ENCODE measurements at regions not wholly inside any gene's neighbourhood (a gene's known extent, or its start where the extent isn't known, plus 50 kb on each side); places are given as distances from the start of the nearest gene placed in this dataset.

DNA sequence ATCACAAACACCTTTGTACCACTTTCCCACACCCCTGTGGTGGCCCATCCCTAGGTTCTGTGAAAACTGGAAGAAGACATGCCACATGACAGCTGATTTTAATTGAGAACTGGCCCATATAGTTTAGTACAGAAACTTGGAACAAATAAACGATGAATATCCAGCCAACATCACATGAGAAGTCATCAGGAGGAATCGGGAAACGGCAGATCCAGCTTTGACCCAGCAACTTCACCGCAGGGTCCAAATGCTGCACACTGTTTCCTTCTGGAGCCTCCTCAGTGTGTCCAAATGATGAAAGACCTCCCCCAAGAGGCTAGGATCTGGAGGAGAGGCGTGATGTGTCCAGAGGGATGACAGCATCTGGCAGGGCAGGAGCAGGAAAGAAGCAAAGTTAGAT lies 75.5 kb downstream of the COPS8 start:
- Histone ChIP-seq H3K4me1 (ENCODE audit: control insufficient read depth, extremely low read depth, insufficient read depth, low read length) (peaks cover 12% of the 10 kb centered on the region), H3K9me3 (replicated peaks; ENCODE audit: control insufficient read depth, insufficient read depth, low read length) (no peaks in the 10 kb centered on the region), H3K4me3 (replicated peaks in 1 of 3; ENCODE audit: insufficient read depth in 1 of 3, low read depth in 1 of 3, low read length in 3 of 3) (no peak overlapping the region), H4K20me1 (replicated peaks; ENCODE audit: control insufficient read depth, extremely low read depth, insufficient read depth, low read length) (no peaks in the 10 kb centered on the region), H3K9ac (replicated peaks; ENCODE audit: extremely low read depth, insufficient read depth, low read length) (no peak overlapping the region), H3K9me1 (replicated peaks; ENCODE audit: control insufficient read depth, extremely low read depth, insufficient read depth, low read length) (no peaks in the 10 kb centered on the region), H3K4me2 (ENCODE audit: insufficient read depth, low read length) (no peak overlapping the region), H3K36me3 (ENCODE audit: control insufficient read depth in 2 of 2, extremely low read depth in 1 of 2, insufficient read depth in 2 of 2, low read length in 2 of 2) (no peaks in the 10 kb centered on the region), H3K27me3 (ENCODE audit: control insufficient read depth in 2 of 2, insufficient read depth in 2 of 2, low read length in 2 of 2) (peaks cover 0 to 3% of the 10 kb centered on the region in 2 experiments), H3K27ac (ENCODE audit: insufficient read depth, low read depth, low read length) (no peak overlapping the region), H2AFZ (ENCODE audit: low read depth, low read length) (no peak overlapping the region), H3K79me2 (ENCODE audit: control insufficient read depth, insufficient read depth, low read length) (no peaks in the 10 kb centered on the region)
- CTCF ChIA-PET = no interaction called here
- FAIRE-seq = no peak
- no TSS peak for BruUV-seq (replicated peaks)
- dilution Hi-C loops (cut with MboI; ENCODE audit: extremely low pct_ligation_motif_present, low sequenced_read_pairs) (no loop called here), intact Hi-C loops (cut with micrococcal nuclease) (no loop called here)
- POLR2A ChIA-PET = no interaction called here
- DNase-seq (ENCODE audit: low read depth, low spot score) = no peak
- TF ChIP-seq EZH2 (IDR thresholded peaks at IDR 0.05; ENCODE audit: borderline replicate concordance, low read depth, low read length, severe bottlenecking) (no peak), JUN (IDR thresholded peaks at IDR 0.05; ENCODE audit: borderline replicate concordance, insufficient read depth, insufficient read length, low read depth) (no peak)

DNA sequence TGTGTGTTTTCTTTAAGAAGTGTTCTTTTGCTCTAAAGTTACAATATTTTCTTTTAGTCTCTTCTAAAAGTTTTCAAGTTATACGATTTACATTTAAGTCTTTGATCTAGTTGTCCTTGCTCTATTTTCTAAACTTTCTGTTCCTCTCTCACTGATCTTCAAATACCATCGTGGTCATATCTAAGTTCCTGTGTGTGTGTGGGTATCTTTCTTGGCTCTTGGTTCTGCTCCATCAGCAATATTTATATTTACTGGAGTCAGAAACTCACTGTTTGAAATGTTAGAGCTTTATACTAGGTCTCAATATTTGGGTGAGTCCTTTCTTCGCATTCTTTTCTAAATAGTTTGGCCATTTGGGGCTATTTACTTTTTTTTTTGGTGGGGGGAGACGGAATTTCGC lies 77.3 kb downstream of the COPS8 start:
- no peak overlapping the region for H3K4me3 ChIP-seq (replicated peaks in 1 of 3; ENCODE audit: insufficient read depth in 1 of 3, low read depth in 1 of 3, low read length in 3 of 3)
- intact Hi-C loops (cut with micrococcal nuclease) = no loop called here
- no peak overlapping the region for H2AFZ ChIP-seq (ENCODE audit: low read depth, low read length)
- no peaks in the 10 kb centered on the region for H4K20me1 ChIP-seq (replicated peaks; ENCODE audit: control insufficient read depth, extremely low read depth, insufficient read depth, low read length)
- POLR2A ChIA-PET = no interaction called here
- no peak for TF ChIP-seq POLR2A (IDR thresholded peaks at IDR 0.05; ENCODE audit: low read depth, low read length)
- TF ChIP-seq FOS (IDR thresholded peaks at IDR 0.05; ENCODE audit: borderline replicate concordance, insufficient read depth, low read length) = no peak
- TF ChIP-seq, protein P1, sequence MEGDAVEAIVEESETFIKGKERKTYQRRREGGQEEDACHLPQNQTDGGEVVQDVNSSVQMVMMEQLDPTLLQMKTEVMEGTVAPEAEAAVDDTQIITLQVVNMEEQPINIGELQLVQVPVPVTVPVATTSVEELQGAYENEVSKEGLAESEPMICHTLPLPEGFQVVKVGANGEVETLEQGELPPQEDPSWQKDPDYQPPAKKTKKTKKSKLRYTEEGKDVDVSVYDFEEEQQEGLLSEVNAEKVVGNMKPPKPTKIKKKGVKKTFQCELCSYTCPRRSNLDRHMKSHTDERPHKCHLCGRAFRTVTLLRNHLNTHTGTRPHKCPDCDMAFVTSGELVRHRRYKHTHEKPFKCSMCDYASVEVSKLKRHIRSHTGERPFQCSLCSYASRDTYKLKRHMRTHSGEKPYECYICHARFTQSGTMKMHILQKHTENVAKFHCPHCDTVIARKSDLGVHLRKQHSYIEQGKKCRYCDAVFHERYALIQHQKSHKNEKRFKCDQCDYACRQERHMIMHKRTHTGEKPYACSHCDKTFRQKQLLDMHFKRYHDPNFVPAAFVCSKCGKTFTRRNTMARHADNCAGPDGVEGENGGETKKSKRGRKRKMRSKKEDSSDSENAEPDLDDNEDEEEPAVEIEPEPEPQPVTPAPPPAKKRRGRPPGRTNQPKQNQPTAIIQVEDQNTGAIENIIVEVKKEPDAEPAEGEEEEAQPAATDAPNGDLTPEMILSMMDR (IDR thresholded peaks at IDR 0.05; ENCODE audit: extremely low read depth in 1 of 2, insufficient read depth in 1 of 2, low read depth in 1 of 2, low read length in 2 of 2) = no peak
- TF ChIP-seq, protein P2, sequence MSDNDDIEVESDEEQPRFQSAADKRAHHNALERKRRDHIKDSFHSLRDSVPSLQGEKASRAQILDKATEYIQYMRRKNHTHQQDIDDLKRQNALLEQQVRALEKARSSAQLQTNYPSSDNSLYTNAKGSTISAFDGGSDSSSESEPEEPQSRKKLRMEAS (IDR thresholded peaks at IDR 0.05; ENCODE audit: insufficient read depth, insufficient read length) = no peak
- no peak for TF ChIP-seq EZH2 (IDR thresholded peaks at IDR 0.05; ENCODE audit: borderline replicate concordance, low read depth, low read length, severe bottlenecking)
- TF ChIP-seq GATA2 (IDR thresholded peaks at IDR 0.05; ENCODE audit: insufficient read depth, insufficient read length, low read depth, low read length) = no peak
- no peak for TF ChIP-seq POLR2AphosphoS5 (IDR thresholded peaks at IDR 0.05; ENCODE audit: insufficient read depth, low read depth, low read length)
- TF ChIP-seq JUN (IDR thresholded peaks at IDR 0.05; ENCODE audit: borderline replicate concordance, insufficient read depth, insufficient read length, low read depth) = no peak
- no peak for TF ChIP-seq MYC (IDR thresholded peaks at IDR 0.05; ENCODE audit: low read depth, low read length)
- no peaks in the 10 kb centered on the region for H3K79me2 ChIP-seq (ENCODE audit: control insufficient read depth, insufficient read depth, low read length)
- peaks cover 6% of the 10 kb centered on the region for H3K4me1 ChIP-seq (ENCODE audit: control insufficient read depth, extremely low read depth, insufficient read depth, low read length)
- H3K9me3 ChIP-seq (replicated peaks; ENCODE audit: control insufficient read depth, insufficient read depth, low read length) = no peaks in the 10 kb centered on the region
- H3K27ac ChIP-seq (ENCODE audit: insufficient read depth, low read depth, low read length) = no peak overlapping the region
- peaks cover 0 to 6% of the 10 kb centered on the region in 2 experiments for H3K27me3 ChIP-seq (ENCODE audit: control insufficient read depth in 2 of 2, insufficient read depth in 2 of 2, low read length in 2 of 2)
- CTCF ChIA-PET = interaction anchor here (1.4 to 1.8 kb wide), 2 partner anchors 247 to 258 kb away, joined by 6 to 7 read pairs; no protein-coding TSS in a partner anchor
- H3K4me2 ChIP-seq (ENCODE audit: insufficient read depth, low read length) = no peak overlapping the region
- no TSS peak for BruUV-seq (replicated peaks)
- no peak for DNase-seq (ENCODE audit: low read depth, low spot score)
- H3K9ac ChIP-seq (replicated peaks; ENCODE audit: extremely low read depth, insufficient read depth, low read length) = no peak overlapping the region
- H3K36me3 ChIP-seq (ENCODE audit: control insufficient read depth in 2 of 2, extremely low read depth in 1 of 2, insufficient read depth in 2 of 2, low read length in 2 of 2) = no peaks in the 10 kb centered on the region
- dilution Hi-C loops (cut with MboI; ENCODE audit: extremely low pct_ligation_motif_present, low sequenced_read_pairs) = no loop called here
- no peak for FAIRE-seq
- no peaks in the 10 kb centered on the region for H3K9me1 ChIP-seq (replicated peaks; ENCODE audit: control insufficient read depth, extremely low read depth, insufficient read depth, low read length)
